ENCODE measurements at regions not wholly inside any gene's neighbourhood (a gene's known extent, or its start where the extent isn't known, plus 50 kb on each side); places are given as distances from the start of the nearest gene placed in this dataset.

DNA sequence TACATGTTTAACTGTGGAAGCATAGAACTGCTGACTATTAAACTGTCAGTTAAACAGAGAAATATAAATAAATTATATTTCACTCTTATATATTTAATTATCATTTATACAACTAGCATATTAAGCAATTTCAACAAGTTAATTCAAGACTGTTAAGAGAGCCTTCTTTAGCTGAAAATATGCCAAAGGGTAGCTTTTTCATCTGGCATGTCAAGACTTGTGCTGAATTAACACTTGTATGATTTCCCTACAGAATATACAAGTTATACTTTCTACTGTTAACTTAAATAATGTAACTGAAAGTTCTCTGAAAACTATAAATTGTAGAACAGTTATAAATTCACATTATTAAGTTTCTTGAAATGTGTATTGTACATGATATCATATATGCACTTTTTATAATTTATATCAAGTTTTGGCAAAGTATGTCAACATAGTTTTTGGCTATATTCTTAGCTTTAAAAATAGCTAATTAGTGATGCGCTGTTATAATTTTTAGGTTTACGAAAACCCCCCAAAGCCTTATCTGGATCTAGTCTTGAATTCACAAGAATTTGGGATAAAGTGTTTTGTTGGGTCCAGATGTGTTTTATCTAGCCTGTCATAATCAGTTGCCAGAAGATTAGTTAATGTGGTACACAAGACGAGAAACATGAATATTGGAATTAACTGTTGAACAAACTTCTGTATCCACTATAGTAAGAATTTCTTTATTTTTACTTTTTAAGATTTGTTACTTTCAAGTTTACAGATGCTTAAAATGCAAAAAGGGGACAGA lies 231.1 kb upstream of the FOXP2 start:
- TF ChIP-seq CTCF (IDR thresholded peaks at IDR 0.05; ENCODE audit: insufficient read depth in 1 of 2, low read depth in 1 of 2, low read length in 1 of 2, severe bottlenecking in 1 of 2, unreplicated experiment in 1 of 2): no peak
- Histone ChIP-seq H3K27me3 (replicated peaks; ENCODE audit: control insufficient read depth, insufficient read depth, low read length) (no peaks in the 10 kb centered on the region), H3K4me3 (ENCODE audit: low read depth, low read length) (no peak overlapping the region), H3K9me3 (no peaks in the 10 kb centered on the region), H3K36me3 (ENCODE audit: control insufficient read depth, insufficient read depth, low read length) (no peaks in the 10 kb centered on the region), H3K4me1 (no peaks in the 10 kb centered on the region)
- Mint-ChIP-seq H3K27me3 (ENCODE audit: insufficient read depth, unreplicated experiment) (no peaks in the 10 kb centered on the region), H3K27ac (ENCODE audit: unreplicated experiment) (no peak overlapping the region), H3K4me3 (ENCODE audit: unreplicated experiment) (no peak overlapping the region), H3K9me3 (ENCODE audit: unreplicated experiment) (no peaks in the 10 kb centered on the region), H3K36me3 (ENCODE audit: insufficient read depth, unreplicated experiment) (no peaks in the 10 kb centered on the region), H3K4me1 (ENCODE audit: low read depth, unreplicated experiment) (peaks cover 7% of the 10 kb centered on the region)
- ChIA-PET POLR2A (no interaction called here), CTCF (no interaction called here)
- no peak for DNase-seq
- no TSS peak for BruUV-seq (replicated peaks)
- intact Hi-C loops (cut with micrococcal nuclease; ENCODE audit: unreplicated experiment): no loop called here

DNA sequence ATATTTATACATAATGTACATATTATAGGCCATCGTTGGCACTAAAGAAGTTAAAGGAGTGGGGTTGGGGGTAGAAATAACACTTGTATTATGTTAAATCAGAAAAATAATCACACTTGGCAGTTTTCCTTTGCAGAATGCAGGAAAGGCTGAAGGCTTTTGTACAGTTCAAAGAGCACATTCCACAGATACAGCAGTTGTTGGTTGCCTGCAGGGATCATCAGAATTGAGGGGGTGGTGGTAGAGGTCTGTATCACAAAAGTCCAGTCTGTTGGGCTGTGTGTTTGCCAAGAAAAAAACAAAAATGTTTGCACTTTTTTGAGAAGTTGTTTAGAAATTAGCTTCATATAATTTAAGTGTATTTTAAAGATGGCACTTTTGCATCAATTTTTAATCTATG lies 231.8 kb upstream of the FOXP2 start:
- peak; percentile 28 to 29 for DNase-seq
- H3K9me3 Mint-ChIP-seq (ENCODE audit: unreplicated experiment): no peaks in the 10 kb centered on the region
- TF ChIP-seq CTCF (IDR thresholded peaks at IDR 0.05; ENCODE audit: insufficient read depth in 1 of 2, low read depth in 1 of 2, low read length in 1 of 2, severe bottlenecking in 1 of 2, unreplicated experiment in 1 of 2): no peak
- ChIA-PET CTCF (no interaction called here), POLR2A (no interaction called here)
- no TSS peak for BruUV-seq (replicated peaks)
- Histone ChIP-seq H3K27me3 (replicated peaks; ENCODE audit: control insufficient read depth, insufficient read depth, low read length) (no peaks in the 10 kb centered on the region), H3K4me3 (ENCODE audit: low read depth, low read length) (no peak overlapping the region), H3K36me3 (ENCODE audit: control insufficient read depth, insufficient read depth, low read length) (no peaks in the 10 kb centered on the region), H3K4me1 (no peaks in the 10 kb centered on the region), H3K9me3 (no peaks in the 10 kb centered on the region)
- intact Hi-C loops (cut with micrococcal nuclease; ENCODE audit: unreplicated experiment): no loop called here
- H3K36me3 Mint-ChIP-seq (ENCODE audit: insufficient read depth, unreplicated experiment): no peaks in the 10 kb centered on the region
- peaks cover 7% of the 10 kb centered on the region for H3K4me1 Mint-ChIP-seq (ENCODE audit: low read depth, unreplicated experiment)
- H3K4me3 Mint-ChIP-seq (ENCODE audit: unreplicated experiment): no peak overlapping the region
- no peaks in the 10 kb centered on the region for H3K27me3 Mint-ChIP-seq (ENCODE audit: insufficient read depth, unreplicated experiment)
- no peak overlapping the region for H3K27ac Mint-ChIP-seq (ENCODE audit: unreplicated experiment)

- POLR2A ChIA-PET: no interaction called here
- no peak overlapping the region for H3K27ac Mint-ChIP-seq (ENCODE audit: unreplicated experiment)
- intact Hi-C loops (cut with micrococcal nuclease; ENCODE audit: unreplicated experiment): no loop called here
- Histone ChIP-seq H3K36me3 (ENCODE audit: control insufficient read depth, insufficient read depth, low read length) (no peaks in the 10 kb centered on the region), H3K4me1 (no peaks in the 10 kb centered on the region), H3K4me3 (ENCODE audit: low read depth, low read length) (no peak overlapping the region), H3K27me3 (replicated peaks; ENCODE audit: control insufficient read depth, insufficient read depth, low read length) (no peaks in the 10 kb centered on the region), H3K9me3 (no peaks in the 10 kb centered on the region)
- no peak for TF ChIP-seq CTCF (IDR thresholded peaks at IDR 0.05; ENCODE audit: insufficient read depth in 1 of 2, low read depth in 1 of 2, low read length in 1 of 2, severe bottlenecking in 1 of 2, unreplicated experiment in 1 of 2)
- H3K4me3 Mint-ChIP-seq (ENCODE audit: unreplicated experiment): no peak overlapping the region
- H3K36me3 Mint-ChIP-seq (ENCODE audit: insufficient read depth, unreplicated experiment): no peaks in the 10 kb centered on the region
- no TSS peak for BruUV-seq (replicated peaks)
- no peaks in the 10 kb centered on the region for H3K27me3 Mint-ChIP-seq (ENCODE audit: insufficient read depth, unreplicated experiment)
- H3K9me3 Mint-ChIP-seq (ENCODE audit: unreplicated experiment): no peaks in the 10 kb centered on the region
- H3K4me1 Mint-ChIP-seq (ENCODE audit: low read depth, unreplicated experiment): peaks cover 7% of the 10 kb centered on the region
- CTCF ChIA-PET: no interaction called here
- DNase-seq: no peak
Measured at GRCh38 chr7:114181280-114181679, 233.3 kb upstream of the FOXP2 start.

Measured in Caco-2 (cell line).